MV-4-11 (cell line): ENCODE measurements at regions not wholly inside any gene's neighbourhood (a gene's known extent, or its start where the extent isn't known, plus 50 kb on each side); places are given as distances from the start of the nearest gene placed in this dataset.

ENCODE experiments used
- DNase-seq: peaks from one replicate; lab custom pipeline; 2025; lab: John Stamatoyannopoulos, UW

GRCh38 chr20:16220826-16221225 is 352.4 kb downstream of the KIF16B start:
- no peak for DNase-seq

- no peak for DNase-seq
These were observed 354.1 kb downstream of the KIF16B start for GRCh38 chr20:16219182-16219581.

- DNase-seq = no peak
These were observed 356.4 kb downstream of the KIF16B start for GRCh38 chr20:16216914-16217230.

GRCh38 chr20:16216227-16216913 is 356.9 kb downstream of the KIF16B start:
- no peak for DNase-seq

- DNase-seq = no peak
These were observed 358.2 kb downstream of the KIF16B start for GRCh38 chr20:16215041-16215440.

- no peak for DNase-seq
These were observed 360.5 kb downstream of the KIF16B start for GRCh38 chr20:16212790-16213189.

- no peak for DNase-seq
These were observed 363.3 kb downstream of the KIF16B start for GRCh38 chr20:16209951-16210361.

GRCh38 chr20:16209357-16209756 is 363.9 kb downstream of the KIF16B start:
- no peak for DNase-seq

GRCh38 chr20:16208443-16208842 is 364.8 kb downstream of the KIF16B start:
- DNase-seq = no peak

GRCh38 chr20:16206817-16207216 is 366.4 kb downstream of the KIF16B start:
- DNase-seq = no peak

- no peak for DNase-seq
These were observed 367.7 kb downstream of the KIF16B start for GRCh38 chr20:16205507-16205906.

GRCh38 chr20:16203096-16203495 is 370.2 kb downstream of the KIF16B start:
- no peak for DNase-seq

GRCh38 chr20:16201191-16201590 is 372.1 kb downstream of the KIF16B start:
- no peak for DNase-seq

- no peak for DNase-seq
These were observed 375.6 kb downstream of the KIF16B start for GRCh38 chr20:16197696-16198095.

- no peak for DNase-seq
These were observed 377.6 kb downstream of the KIF16B start for GRCh38 chr20:16195671-16196070.

GRCh38 chr20:16194617-16195360 is 378.5 kb downstream of the KIF16B start:
- no peak for DNase-seq

- DNase-seq = no peak
These were observed 381.8 kb downstream of the KIF16B start for GRCh38 chr20:16191496-16191895.

- DNase-seq = no peak
These were observed 383.9 kb downstream of the KIF16B start for GRCh38 chr20:16189371-16189770.

- DNase-seq = no peak
These were observed 385.2 kb downstream of the KIF16B start for GRCh38 chr20:16187956-16188616.

GRCh38 chr20:16179919-16180318 is 393.3 kb downstream of the KIF16B start:
- no peak for DNase-seq

- no peak for DNase-seq
These were observed 393.9 kb downstream of the KIF16B start for GRCh38 chr20:16179371-16179770.

GRCh38 chr20:16178546-16179135 is 394.6 kb downstream of the KIF16B start:
- no peak for DNase-seq
